HS-5 (cell line): ENCODE measurements at regions not wholly inside any gene's neighbourhood (a gene's known extent, or its start where the extent isn't known, plus 50 kb on each side); places are given as distances from the start of the nearest gene placed in this dataset.

Experiments
- DNase-seq: peaks from one replicate; pipeline ENCODE4 v3.0.0-alpha.2; 2012; ENCODE audit warnings: low read depth

- DNase-seq: no peak
Measured at GRCh38 chr13:104071806-104072205, 1005.6 kb upstream of the SLC10A2 start.

DNA sequence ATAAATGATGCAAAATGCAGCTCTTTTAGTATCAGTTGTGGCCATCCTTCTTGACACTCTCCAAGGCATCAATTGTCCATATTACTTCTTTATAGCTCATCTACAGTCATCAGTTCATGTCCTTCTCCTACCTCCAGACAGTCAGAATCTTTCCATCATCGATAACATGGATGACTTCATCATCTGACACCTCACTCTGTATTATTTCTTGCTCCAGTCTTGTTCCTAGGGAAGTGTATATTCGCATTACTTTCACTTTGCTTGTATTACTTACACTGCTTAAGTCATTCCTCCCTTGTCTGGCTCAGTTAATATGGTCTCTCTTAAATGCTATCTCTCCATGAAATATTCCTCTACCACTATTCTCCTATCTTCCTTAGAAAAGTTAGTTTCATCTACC lies 999.1 kb upstream of the SLC10A2 start:
- no peak for DNase-seq

- DNase-seq: no peak
Measured at GRCh38 chr13:104057861-104058260, 991.6 kb upstream of the SLC10A2 start.

- no peak for DNase-seq
Measured at GRCh38 chr13:104045907-104046306, 979.7 kb upstream of the SLC10A2 start.

DNA sequence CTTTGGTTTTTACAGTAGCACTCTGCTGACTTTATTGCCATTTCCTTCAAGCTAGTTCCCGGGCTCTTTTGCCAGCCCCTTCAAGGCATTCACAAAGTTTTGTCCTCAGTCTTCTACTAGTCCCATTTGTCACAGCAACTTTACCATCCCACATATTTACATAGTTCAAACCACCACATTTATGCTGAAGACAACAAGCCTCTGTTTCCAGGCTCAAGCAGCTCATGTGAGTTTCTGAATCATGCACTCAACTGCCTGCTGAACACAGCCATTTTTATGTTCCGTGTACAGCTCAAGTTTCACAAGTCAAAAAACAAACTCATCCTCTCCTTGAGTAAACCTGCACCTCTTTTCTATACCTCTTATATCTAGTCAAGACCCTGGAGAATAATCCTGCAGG lies 977.0 kb upstream of the SLC10A2 start:
- no peak for DNase-seq

DNA sequence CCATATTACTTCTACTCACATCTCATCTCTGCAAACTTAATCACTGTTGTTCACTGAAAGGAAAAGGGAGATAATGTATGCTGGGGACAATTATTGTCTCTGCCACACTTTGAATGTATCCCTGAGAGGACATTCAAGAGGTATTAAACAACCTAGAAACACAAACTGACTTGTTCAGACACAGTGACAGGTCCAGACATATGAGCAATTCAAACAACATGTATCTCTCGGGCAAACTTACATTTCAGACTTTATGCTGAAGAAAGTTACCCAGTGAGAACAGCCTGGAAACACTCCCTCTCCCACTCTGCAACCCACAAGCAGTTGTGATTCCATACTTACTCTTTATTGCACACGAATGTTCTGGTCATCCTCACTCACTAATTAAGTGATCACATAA lies 968.7 kb upstream of the SLC10A2 start:
- no peak for DNase-seq

DNA sequence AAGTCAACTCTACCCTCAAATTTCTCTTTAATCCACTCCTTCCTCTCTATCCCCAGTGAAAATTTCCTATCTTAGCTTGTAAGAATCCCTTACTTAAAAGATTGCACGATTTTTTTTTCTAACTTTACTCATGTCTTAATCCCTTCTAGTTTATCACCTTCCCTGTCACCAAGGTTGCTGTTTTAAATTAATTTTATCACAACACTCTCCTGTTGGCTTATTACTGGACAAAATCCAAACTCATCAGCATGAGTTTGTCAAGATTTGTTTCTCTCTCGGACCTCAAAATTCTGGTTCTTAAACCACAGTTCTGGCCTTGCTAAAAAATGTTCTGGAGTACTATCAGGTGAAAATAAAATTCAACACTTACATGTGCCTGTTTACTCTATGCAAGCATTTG lies 959.1 kb upstream of the SLC10A2 start:
- DNase-seq: no peak

DNA sequence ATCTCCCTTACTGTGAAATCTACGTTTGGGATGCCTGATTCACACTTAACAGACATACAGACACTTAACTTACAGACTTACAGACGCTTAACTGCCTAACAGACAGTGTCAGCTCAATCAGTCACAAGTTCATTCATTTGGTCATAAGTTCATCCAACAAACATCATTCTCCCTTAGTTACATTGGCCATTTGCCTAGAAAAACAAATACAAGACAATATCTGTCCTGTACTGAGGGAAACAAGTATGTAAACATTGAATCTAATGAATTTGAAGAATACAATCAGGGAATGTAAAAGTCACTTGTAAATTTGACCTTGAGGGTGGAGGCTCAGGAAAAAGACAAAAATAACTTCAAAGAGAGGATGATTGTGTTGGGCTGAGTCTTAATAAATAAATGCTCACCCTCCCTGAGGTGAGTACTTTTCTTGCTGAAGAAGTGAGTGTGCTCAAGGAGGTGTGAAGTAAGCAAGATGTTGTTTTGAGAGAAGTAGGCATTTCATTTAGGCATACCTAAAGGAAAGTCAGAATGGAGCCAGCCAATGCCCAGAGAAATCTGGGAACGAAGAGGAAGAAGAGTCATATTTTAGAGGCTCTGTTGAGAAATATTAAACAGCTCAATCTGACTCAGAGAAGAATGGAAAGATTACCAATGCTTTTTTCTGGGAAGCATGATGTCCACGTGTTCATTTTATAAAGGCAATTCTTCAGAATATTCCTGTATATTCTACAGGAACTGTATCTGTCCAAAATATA lies 958.4 kb upstream of the SLC10A2 start:
- DNase-seq: no peak

- DNase-seq: no peak
Measured at GRCh38 chr13:104021806-104022397, 955.7 kb upstream of the SLC10A2 start.

GRCh38 chr13:104017317-104017716 lies 951.1 kb upstream of the SLC10A2 start:
- DNase-seq: no peak

DNA sequence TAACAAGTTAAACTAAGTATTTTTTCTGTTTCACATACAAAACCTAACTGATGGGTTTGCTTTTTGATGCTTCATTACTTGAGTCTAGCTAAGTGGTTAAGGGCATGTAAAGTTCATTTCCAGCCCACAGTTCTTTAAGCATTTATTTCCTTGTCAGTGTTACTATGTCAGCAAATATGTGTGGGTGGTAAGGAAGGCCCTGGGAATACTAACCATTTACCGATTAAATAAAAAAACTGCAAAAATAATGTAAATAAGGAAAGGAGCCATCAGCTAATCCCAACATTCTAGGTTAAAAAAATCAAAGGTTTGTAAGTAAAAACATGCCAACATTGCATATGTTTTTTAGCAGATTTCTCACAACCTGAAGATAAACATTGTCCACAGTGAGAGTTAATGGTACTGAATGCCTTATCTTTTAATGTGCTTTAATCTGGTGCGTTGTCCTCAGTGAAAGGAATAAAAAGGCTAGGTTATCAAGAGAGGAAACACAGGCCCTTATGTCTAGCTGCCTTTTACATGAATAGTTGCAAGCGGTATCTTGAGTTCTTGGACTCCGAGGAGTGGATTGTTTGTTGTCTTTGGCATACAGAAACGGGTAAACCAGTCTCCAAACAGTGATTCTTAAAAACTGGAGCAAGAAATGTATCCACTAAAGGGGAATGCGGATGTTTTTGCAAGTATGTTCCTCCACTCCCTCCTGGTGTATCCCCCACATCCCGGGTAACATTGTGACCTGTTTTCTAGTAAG lies 949.6 kb upstream of the SLC10A2 start:
- no peak for DNase-seq

- DNase-seq: no peak
Measured at GRCh38 chr13:104014803-104015645, 948.8 kb upstream of the SLC10A2 start.

DNA sequence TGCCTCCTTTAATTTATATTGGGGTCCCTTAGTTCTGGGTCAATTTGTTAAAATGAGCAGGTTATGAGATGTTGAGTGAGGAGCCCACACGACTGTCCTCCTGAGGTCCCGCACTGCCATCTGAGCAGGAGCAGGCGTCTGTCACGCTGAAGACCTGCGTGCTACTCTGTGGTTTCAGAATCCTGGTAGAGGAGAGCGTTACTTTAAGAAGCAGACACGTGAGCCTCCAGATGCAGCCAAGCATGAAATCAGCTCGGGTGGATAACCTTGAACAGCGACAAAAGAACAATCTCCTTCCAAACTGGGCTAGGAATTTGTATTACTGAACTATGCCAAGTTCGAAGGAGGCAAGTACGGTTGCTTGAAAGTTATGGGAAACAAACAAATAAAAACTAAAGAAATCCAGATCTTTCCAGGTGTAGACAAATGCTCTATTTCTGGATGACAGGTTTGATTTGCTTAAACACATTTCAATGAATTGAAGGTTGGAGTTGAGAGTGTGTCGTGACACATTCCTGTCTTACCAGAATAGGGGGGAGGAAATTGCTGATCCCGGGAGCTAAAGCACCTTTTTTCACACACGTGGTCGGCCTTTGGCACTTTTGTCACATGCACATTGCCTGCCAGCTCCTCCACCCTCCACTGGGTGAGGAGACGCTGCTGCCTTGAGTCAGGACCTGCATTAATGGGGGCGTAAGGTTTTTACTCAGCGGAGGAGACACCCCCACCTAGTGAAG lies 945.5 kb upstream of the SLC10A2 start:
- no peak for DNase-seq

GRCh38 chr13:104008541-104009435 lies 942.6 kb upstream of the SLC10A2 start:
- no peak for DNase-seq

- DNase-seq: no peak
Measured at GRCh38 chr13:104008075-104008474, 941.9 kb upstream of the SLC10A2 start.

DNA sequence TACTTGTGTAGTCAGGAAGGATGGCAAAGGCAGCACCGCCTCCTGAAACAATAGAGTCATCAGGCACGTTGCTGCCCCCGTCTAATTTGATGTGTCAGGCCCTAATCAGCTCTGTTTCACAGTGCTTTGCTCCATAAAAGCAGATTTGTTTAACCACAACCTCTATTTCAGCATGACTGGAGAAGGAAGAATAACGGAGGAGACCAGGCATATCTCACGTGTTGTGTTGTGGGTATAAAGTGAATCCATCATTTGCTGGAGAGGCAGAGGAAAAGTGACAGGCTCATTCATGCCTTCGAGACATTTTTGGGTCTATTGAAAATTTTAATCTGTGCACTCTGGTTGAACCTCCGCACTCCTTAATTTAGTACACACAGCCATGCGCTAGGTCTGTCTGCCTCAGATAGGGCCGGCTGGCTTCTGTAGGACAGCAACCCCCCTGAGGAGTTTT lies 940.4 kb upstream of the SLC10A2 start:
- no peak for DNase-seq

GRCh38 chr13:104004572-104004971 lies 938.4 kb upstream of the SLC10A2 start:
- DNase-seq: no peak

DNA sequence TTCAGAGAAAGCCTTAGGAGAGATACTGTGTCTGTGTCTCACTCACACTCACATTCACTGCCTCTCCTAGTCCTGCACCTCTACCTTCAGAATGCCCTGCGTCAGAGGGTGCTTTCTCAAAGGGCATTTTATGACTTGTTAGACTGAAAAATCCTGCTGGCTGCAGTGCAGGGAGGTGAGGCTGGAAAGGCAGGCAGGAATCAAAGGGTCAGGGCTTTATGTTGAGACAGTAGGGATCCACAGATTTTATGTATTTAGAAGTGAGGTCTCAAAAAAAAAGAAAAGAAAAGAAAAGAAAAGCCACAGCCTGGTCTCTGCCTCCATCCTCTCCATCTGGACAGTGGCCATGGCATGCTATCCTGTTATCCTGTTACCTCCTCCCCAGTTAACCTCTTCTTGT lies 936.0 kb upstream of the SLC10A2 start:
- DNase-seq: no peak

DNA sequence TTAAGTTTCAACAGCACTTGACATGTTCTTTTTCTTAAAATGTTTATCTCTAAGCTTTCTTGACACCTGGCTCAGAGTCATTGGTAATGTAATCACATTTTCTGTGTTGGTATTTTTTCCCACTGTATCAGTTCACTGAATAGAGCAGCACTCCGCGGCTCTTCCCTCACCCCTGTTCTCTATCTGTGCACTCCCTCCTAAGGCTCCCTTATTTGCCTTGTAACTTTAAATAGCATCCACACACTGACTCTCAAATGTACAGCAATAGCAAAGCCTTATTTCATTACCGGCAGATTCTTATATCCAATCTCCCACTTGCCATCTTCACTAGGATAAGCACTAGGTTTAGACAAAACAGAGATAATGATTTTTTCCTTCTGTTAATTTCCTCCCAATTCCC lies 935.5 kb upstream of the SLC10A2 start:
- DNase-seq: no peak

GRCh38 chr13:103996733-103997132 lies 930.5 kb upstream of the SLC10A2 start:
- no peak for DNase-seq

- no peak for DNase-seq
Measured at GRCh38 chr13:103983948-103984347, 917.7 kb upstream of the SLC10A2 start.
